ENCODE measurements at regions not wholly inside any gene's neighbourhood (a gene's known extent, or its start where the extent isn't known, plus 50 kb on each side); places are given as distances from the start of the nearest gene placed in this dataset.

DNA sequence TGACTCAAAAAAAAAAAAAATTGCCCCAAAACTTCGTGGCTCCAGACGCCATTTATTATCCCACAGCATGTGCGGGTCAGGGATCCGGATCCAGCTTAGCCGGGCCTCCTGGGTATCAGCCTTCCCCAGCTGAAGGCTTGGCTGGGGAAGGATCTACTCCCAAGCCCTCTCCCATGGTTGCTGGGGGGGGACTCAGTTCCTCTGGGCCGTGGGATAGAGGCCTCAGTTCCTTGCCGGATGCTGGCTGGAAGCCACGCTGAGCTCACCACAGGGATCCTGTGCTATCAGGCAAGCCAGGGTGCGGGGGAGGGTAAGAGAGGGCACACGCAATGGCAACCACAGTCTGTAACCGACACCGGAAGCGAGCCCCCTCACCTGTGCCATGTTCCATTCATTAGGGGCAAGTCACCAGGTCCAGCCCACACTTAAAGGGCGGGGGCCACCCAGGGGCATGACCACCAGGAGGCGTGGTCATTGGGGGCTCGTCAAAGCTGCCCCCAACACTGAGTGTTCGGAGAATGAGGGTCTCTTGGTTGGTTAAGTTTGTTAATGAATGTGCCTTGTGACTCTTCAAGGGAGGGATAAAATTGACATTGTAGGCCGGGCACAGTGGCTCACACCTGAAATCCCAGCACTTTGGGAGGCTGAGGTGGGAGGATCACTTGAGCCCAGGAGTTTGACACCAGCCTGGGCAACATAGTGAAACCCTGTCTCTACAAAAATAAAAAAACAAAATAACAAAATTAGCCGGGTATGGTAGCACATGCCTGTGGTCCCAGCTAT, 210.0 kb upstream of the GSE1 start:
- no peak for DNase-seq (ENCODE audit: low read depth, low spot score)
- no peak overlapping the region for H3K27ac ChIP-seq

DNA sequence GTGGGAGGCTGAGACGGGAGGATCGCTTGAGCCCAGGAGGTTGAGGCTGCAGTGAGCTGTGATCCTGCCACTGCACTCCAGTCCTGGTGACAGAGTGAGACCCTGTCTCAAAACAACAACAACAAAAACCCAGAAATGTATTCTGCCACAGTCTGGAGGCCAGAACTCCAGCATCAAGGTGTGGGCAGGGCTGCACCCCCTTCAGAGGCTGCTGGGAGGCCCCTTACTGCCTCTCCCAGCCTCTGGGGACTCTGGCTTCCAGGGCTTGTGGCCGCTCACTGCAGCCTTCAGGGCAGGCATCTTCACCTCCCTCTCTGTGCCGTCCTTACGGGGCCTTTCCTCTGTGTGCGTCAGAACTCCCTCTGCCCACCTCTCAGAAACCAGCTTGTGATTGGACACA, 209.4 kb upstream of the GSE1 start:
- H3K27ac ChIP-seq = no peak overlapping the region
- DNase-seq (ENCODE audit: low read depth, low spot score) = no peak

GRCh38 chr16:85412911-85413520, 200.1 kb upstream of the GSE1 start:
- DNase-seq (ENCODE audit: low read depth, low spot score) = no peak
- H3K27ac ChIP-seq = no peak overlapping the region

- DNase-seq (ENCODE audit: low read depth, low spot score) = no peak
Measured at GRCh38 chr16:85413691-85414663, 199.1 kb upstream of the GSE1 start.

GRCh38 chr16:85415196-85416090, 197.7 kb upstream of the GSE1 start:
- H3K27ac ChIP-seq = no peak overlapping the region
- DNase-seq (ENCODE audit: low read depth, low spot score) = no peak

More at GRCh38 chr16:85413691-85414663, 199.1 kb upstream of the GSE1 start:
- no peak overlapping the region for H3K27ac ChIP-seq

DNA sequence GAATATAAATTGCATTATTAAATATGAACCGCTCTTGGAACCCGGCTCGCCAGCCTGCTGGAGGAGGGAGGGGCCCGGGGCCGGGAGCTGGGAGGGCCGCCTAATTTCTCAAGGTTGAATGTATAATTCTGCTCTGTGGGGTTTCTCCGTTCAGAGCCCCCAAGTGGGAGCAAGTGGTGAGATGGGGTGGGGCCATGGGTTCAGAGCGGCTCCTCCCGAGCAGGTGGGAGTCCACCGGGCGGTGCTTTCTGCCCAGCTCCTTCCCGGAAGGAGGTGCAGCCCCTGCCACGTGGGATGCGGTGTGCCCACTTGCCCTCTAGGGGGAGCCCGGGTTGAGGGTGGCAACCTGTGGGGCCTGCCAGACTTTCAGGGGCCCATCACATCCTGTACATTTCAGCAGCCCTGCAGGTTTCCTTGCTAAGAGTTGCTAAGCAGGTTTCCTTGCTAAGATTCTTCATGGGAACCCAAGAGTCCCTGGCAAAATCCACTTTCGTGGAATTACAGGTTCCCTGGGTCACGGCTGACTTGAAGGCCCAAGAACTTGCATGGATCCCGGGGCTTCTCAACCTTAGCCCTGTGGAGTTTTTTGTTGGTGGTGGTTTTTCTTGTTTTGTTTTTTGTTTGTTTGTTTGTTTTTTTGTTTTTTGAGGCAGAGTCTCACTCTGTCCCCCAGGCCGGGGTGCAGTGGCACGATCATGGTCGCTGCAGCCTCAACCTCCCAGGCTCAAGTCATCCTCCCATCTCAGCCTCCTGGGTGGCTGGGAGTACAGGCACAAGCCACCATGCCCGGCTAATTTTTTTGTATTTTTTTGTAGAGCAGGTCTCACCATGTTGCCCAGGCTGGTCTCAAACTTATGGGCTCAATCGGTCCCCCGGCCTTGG, 196.7 kb upstream of the GSE1 start:
- no peak for DNase-seq (ENCODE audit: low read depth, low spot score)
- H3K27ac ChIP-seq = no peak overlapping the region

DNA sequence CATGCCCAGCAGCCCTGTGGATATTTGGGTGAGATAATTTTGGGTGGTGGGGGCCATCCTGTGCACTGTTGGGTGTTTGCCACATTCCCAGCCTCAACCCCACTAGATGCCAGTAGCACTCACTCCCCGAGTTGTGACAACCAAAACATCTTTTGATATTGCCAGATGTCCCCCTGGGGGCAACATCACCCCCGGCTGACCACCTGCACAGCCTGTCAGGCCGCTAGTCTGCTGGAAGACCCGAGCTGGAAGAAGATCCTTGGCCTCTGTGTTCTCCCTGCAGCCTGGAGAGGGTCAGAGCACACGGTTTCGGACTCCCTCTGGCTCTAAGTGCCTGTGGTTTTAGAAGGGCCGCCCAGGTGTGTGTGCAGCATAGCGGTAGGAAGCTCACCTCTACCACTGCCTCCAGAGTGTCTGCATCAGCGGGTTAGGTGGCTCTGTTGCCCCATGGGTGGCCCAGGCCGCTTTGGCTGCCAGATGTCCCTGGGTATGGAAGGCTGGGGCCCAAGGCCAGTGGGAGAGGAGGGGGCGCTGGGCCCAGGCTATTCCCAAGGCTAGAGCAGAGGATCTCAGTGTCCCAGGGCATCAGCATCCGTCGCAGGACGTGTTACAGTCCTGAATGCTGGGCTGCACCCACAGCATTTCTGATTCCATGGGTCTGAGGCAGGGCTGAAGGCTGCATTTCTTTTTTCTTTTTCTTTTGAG, 195.8 kb upstream of the GSE1 start:
- no peak for DNase-seq (ENCODE audit: low read depth, low spot score)

DNA sequence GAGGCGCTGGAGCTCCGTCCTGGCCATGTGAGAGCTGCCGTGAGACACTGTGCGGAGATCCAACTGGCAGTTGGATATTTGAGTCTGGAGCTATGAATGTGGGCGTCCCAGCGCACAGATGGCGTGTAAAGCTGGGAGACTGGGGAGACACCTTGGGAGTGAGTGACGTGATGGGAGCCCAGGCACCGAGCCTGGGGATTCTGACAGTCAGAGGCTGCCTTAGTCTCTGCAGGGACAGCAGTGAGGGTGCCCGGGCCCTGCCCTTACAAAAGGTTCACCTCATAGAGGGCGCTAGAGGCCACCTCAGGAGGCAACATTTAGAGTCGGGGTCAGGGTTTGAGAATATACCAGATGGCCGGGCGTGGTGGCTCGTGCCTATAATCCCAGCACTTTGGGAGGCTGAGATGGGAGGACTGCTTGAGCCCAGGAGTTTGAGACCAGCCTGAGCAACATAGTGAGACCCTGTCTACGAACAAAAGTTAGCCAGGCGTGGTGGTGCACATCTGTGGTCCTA, 194.1 kb upstream of the GSE1 start:
- H3K27ac ChIP-seq = no peak overlapping the region
- no peak for DNase-seq (ENCODE audit: low read depth, low spot score)

More for the DNA sequence above, 195.8 kb upstream of the GSE1 start:
- H3K27ac ChIP-seq = no peak overlapping the region

DNA sequence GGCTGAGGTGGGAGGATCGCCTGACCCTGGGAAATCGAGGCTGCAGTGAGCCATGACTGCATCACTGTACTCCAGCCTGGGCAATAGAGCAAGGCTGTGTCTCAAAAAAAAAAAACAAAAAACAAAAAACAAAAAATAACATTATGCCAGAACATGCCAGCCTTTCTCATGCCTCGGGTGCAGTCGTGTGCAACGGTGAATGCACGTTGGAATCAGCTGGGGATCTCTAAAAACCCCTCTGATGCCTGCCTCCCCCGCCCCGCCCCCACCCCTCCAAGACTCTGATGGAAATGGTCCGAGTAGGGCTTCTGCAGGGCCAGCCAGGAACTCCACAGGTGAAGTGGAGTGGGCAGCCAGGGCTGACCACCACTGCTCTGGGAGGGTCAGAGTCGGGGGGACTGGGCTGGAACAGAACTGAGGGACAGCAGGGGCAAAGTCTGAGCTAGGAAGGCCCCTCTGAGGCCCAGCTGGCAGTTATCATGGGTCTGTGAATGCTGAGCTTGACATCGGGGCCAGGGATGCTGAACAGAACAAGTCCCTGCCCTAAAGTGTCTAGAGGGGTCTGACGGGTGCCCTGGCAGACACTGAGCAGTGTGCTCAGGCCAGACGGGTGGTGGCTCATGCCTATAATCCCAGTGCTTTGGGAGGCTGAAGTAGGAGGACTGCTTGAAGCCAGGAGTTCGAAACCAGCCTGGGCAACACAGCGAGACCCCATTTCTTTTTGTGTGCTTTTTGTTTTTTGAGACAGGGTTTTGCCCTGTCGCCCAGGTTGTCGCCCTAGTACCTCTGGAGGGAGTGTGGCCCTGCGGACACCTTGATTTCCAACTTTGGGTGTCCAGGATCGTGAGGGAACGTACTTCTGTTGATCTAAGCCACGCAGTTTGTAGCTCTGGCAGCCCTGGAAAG, 193.4 kb upstream of the GSE1 start:
- no peak for DNase-seq (ENCODE audit: low read depth, low spot score)
- H3K27ac ChIP-seq = no peak overlapping the region

GRCh38 chr16:85420501-85421337, 192.4 kb upstream of the GSE1 start:
- no peak overlapping the region for H3K27ac ChIP-seq
- no peak for DNase-seq (ENCODE audit: low read depth, low spot score)

- DNase-seq (ENCODE audit: low read depth, low spot score) = no peak
- H3K27ac ChIP-seq = no peak overlapping the region
Measured at GRCh38 chr16:85421338-85422195, 191.6 kb upstream of the GSE1 start.

DNA sequence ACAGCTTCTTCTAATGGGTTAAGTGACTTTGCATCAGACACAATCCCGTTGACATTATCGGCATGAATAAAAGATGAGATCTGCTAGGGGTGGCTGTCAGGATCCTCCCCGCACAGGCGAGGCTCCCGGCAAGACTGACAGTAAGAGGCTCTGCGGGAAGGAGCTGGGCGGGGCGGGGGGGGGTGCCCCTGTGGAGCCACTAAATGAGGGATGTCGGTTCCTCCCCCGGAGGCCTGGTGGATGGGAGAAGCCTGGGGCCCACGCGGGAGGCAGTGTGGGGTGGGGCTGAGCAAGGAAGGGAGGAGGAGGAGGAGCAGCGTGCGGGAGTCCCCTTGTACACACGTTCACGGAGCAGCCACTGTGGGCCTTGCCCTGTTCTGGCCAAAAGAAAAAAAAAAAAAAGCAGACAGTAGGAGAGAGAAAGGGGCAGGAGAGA, 190.9 kb upstream of the GSE1 start:
- DNase-seq (ENCODE audit: low read depth, low spot score) = no peak
- no peak overlapping the region for H3K27ac ChIP-seq

DNA sequence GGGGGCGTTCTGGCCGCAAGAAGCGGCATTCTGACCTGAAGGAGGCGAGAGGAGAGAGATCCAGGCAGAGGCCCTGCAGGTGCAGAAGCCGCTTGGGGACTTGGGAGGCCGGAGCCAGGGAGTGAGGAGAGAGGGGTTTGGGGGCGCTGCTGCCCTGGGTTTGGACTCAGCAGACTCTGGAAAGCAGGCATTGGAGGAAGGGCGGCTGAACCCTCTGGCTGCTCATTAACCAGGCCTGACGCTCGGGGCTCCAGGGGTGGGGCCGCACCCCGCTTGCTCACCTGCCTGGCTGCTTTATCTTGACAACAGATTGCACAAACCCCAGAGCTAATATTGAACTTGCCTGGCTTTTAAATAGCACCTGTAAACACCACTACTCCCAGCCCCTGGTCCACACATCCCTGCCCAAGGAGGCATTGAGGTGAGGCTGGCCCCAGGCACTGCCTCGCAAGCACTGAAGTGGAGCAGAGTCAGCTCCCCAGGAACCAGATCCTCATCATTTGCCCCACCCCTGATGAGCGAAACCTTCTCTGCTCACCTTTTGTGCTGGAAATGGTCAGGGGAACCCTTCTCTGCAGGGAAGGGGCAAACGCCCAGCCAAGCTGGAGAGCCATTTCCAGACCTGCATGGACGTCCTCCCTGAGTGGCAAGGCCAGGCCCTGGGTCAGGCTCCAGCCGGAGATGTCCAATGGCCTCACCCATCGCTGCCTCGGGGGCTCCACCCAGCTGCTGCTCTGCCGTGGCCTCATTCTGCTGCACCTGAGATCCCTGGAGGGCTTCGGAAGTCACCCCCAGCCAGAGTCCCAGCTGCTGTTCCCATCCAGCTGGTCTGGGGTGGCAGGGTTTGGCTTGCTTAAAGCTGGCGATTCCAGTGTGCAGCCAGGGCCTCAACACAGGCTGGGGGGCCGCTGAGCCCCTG, 190.2 kb upstream of the GSE1 start:
- no peak for DNase-seq (ENCODE audit: low read depth, low spot score)
- H3K27ac ChIP-seq = no peak overlapping the region

- DNase-seq (ENCODE audit: low read depth, low spot score) = no peak
- no peak overlapping the region for H3K27ac ChIP-seq
Measured at GRCh38 chr16:85423631-85424030, 189.5 kb upstream of the GSE1 start.
